K562 (cell line): ENCODE measurements at regions not wholly inside any gene's neighbourhood (a gene's known extent, or its start where the extent isn't known, plus 50 kb on each side); places are given as distances from the start of the nearest gene placed in this dataset.

ENCODE experiments used
- BRF2 ChIP-seq: IDR thresholded peaks from 3 replicates; pipeline ENCODE4 v1.6.1; 2011; ENCODE audit warnings: borderline replicate concordance, mild to moderate bottlenecking; ENCODE audit not compliant: insufficient read length, insufficient read depth
- CTCF ChIP-seq, 3 experiments: IDR thresholded peaks in 2 of 3; conservative IDR thresholded peaks in 1 of 3; 2 replicates each; pipeline ENCODE4 v1.5.1; 2011 to 2012; ENCODE audit warnings: low read length in 3 of 3, mild to moderate bottlenecking in 3 of 3, control low read depth in 2 of 3, improper control_type of control experiment in 1 of 3, inconsistent platforms in 1 of 3, low read depth in 1 of 3, mixed read lengths in 1 of 3, moderate library complexity in 1 of 3; ENCODE audit not compliant: insufficient read depth in 2 of 3
- E2F1 ChIP-seq: sonication (generic); formaldehyde crosslinking; IDR thresholded peaks from 2 replicates; pipeline ENCODE4 v1.8.1; 2023; ENCODE audit warnings: mild to moderate bottlenecking, missing genetic modification reagents, moderate library complexity
- IRF9 ChIP-seq: fragments of 450-650 bp; IDR thresholded peaks from 2 replicates; pipeline ENCODE4 v1.6.1; 2016; ENCODE audit warnings: missing biosample characterization, missing genetic modification characterization
- MGA ChIP-seq: fragments of 450-650 bp; IDR thresholded peaks from 2 replicates; pipeline ENCODE4 v1.6.1; 2016; ENCODE audit warnings: mild to moderate bottlenecking, moderate library complexity
- MTA2 ChIP-seq: fragments of 450-650 bp; IDR thresholded peaks from 2 replicates; pipeline ENCODE4 v1.6.1; 2016; ENCODE audit warnings: low read depth
- MXD1 ChIP-seq: fragments of 250-450 bp; sonication (Bioruptor Pico); IDR thresholded peaks from 2 replicates; pipeline ENCODE4 v1.8.0; 2021; ENCODE audit warnings: borderline replicate concordance, mild to moderate bottlenecking, moderate library complexity; ENCODE audit not compliant: poor library complexity, severe bottlenecking
- TAF1 ChIP-seq: IDR thresholded peaks from 2 replicates; pipeline ENCODE4 v1.6.1; 2011; ENCODE audit warnings: mild to moderate bottlenecking, low read length, moderate library complexity; ENCODE audit not compliant: insufficient read depth, control insufficient read depth, severe bottlenecking; ENCODE audit errors: extremely low read depth
- TBL1XR1 ChIP-seq, 2 experiments: IDR thresholded peaks; 2 replicates each; pipeline ENCODE4 v1.6.1; 2012; ENCODE audit warnings: improper control_type of control experiment in 2 of 2, low read length in 2 of 2, mild to moderate bottlenecking in 1 of 2
- ZSCAN32 ChIP-seq: fragments of 450-650 bp; formaldehyde crosslinking; IDR thresholded peaks from 2 replicates; pipeline ENCODE4 v1.4.0; 2020; ENCODE audit warnings: mild to moderate bottlenecking, moderate library complexity

GRCh38 chr2:223386984-223387383 lies 215.2 kb downstream of the SCG2 start:
- TF ChIP-seq ZSCAN32 (CRISPR knock-in tag) (no peak), MXD1 (no peak), TAF1 (no peak), CTCF (IDR thresholded peaks at IDR 0.05 in 2 of 3, conservative IDR thresholded peaks at IDR 0.05 in 1 of 3; ENCODE audit: insufficient read depth in 2 of 3, low read depth in 1 of 3, low read length in 3 of 3) (no peak), BRF2 (no peak), MTA2 (no peak), IRF9 (tag) (no peak), TBL1XR1 (IDR thresholded peaks at IDR 0.05; ENCODE audit: low read length in 2 of 2) (no peak), MGA (no peak), E2F1 (CRISPR knock-in tag) (no peak)
